DMS114 treated with DMSO at 0.1 percent for 48 hours (cell line): ENCODE measurements at regions not wholly inside any gene's neighbourhood (a gene's known extent, or its start where the extent isn't known, plus 50 kb on each side); places are given as distances from the start of the nearest gene placed in this dataset.

Experiments
- DNase-seq: peaks from one replicate; lab custom pipeline; 2025; ENCODE audit not compliant: unreplicated experiment; lab: John Stamatoyannopoulos, UW

- DNase-seq: no peak
Measured at GRCh38 chr18:27652480-27653121, 467.5 kb upstream of the CHST9 start.

GRCh38 chr18:27649621-27650020, 464.5 kb upstream of the CHST9 start:
- DNase-seq: no peak

GRCh38 chr18:27645929-27646328, 460.8 kb upstream of the CHST9 start:
- no peak for DNase-seq

GRCh38 chr18:27636576-27637085, 451.5 kb upstream of the CHST9 start:
- DNase-seq: no peak

- DNase-seq: no peak
Measured at GRCh38 chr18:27632706-27633105, 447.6 kb upstream of the CHST9 start.

- DNase-seq: no peak
Measured at GRCh38 chr18:27627927-27628326, 442.8 kb upstream of the CHST9 start.

GRCh38 chr18:27621236-27621890, 436.3 kb upstream of the CHST9 start:
- DNase-seq: no peak

GRCh38 chr18:27619906-27620305, 434.8 kb upstream of the CHST9 start:
- no peak for DNase-seq

GRCh38 chr18:27619090-27619772, 434.1 kb upstream of the CHST9 start:
- DNase-seq: no peak

GRCh38 chr18:27616324-27616723, 431.2 kb upstream of the CHST9 start:
- DNase-seq: no peak

GRCh38 chr18:27614951-27615844, 430.1 kb upstream of the CHST9 start:
- DNase-seq: no peak

GRCh38 chr18:27609221-27609620, 424.1 kb upstream of the CHST9 start:
- DNase-seq: no peak

- DNase-seq: no peak
Measured at GRCh38 chr18:27608742-27609141, 423.6 kb upstream of the CHST9 start.

GRCh38 chr18:27608174-27608573, 423.1 kb upstream of the CHST9 start:
- no peak for DNase-seq

GRCh38 chr18:27606741-27607140, 421.6 kb upstream of the CHST9 start:
- no peak for DNase-seq

GRCh38 chr18:27605107-27605834, 420.2 kb upstream of the CHST9 start:
- peak; percentile 52 for DNase-seq

GRCh38 chr18:27604583-27604982, 419.5 kb upstream of the CHST9 start:
- DNase-seq: no peak

GRCh38 chr18:27602092-27602491, 417.0 kb upstream of the CHST9 start:
- DNase-seq: no peak

- no peak for DNase-seq
Measured at GRCh38 chr18:27600245-27600644, 415.1 kb upstream of the CHST9 start.

- DNase-seq: peak; percentile 43
Measured at GRCh38 chr18:27599202-27599829, 414.2 kb upstream of the CHST9 start.
